ENCODE measurements at regions not wholly inside any gene's neighbourhood (a gene's known extent, or its start where the extent isn't known, plus 50 kb on each side); places are given as distances from the start of the nearest gene placed in this dataset.

GRCh38 chr3:159660901-159661300 is 327.7 kb upstream of the IL12A start:
- TF ChIP-seq FOS (IDR thresholded peaks at IDR 0.05; ENCODE audit: extremely low read depth, insufficient read length) (no peak), ERF (CRISPR knock-in tag; IDR thresholded peaks at IDR 0.05) (no peak), MTA1 (IDR thresholded peaks at IDR 0.05; ENCODE audit: borderline replicate concordance) (no peak), ZNF778 (CRISPR knock-in tag; IDR thresholded peaks at IDR 0.05) (no peak), BCL6 (CRISPR knock-in tag; IDR thresholded peaks at IDR 0.05) (no peak), ELK1 (CRISPR knock-in tag; IDR thresholded peaks at IDR 0.05) (no peak), POLR2AphosphoS5 (IDR thresholded peaks at IDR 0.05; ENCODE audit: control insufficient read depth, insufficient read depth, low read depth, low read length) (no peak), CTCF (IDR thresholded peaks at IDR 0.05 in 2 of 3, conservative IDR thresholded peaks at IDR 0.05 in 1 of 3; ENCODE audit: insufficient read depth in 2 of 3, low read depth in 1 of 3, low read length in 3 of 3) (no peak), CEBPB (tag; IDR thresholded peaks at IDR 0.05) (no peak), USF2 (CRISPR knock-in tag; IDR thresholded peaks at IDR 0.05) (no peak), RBBP5 (IDR thresholded peaks at IDR 0.05; ENCODE audit: borderline replicate concordance, insufficient read depth, low read length, poor library complexity, severe bottlenecking) (no peak), RAD21 (CRISPR knock-in tag; conservative IDR thresholded peaks at IDR 0.05 in 1 of 2, IDR thresholded peaks at IDR 0.05 in 1 of 2) (no peak)
